Kidney (tissue), 13 donors: ENCODE measurements at regions not wholly inside any gene's neighbourhood (a gene's known extent, or its start where the extent isn't known, plus 50 kb on each side); places are given as distances from the start of the nearest gene placed in this dataset.

Experiments used
- DNase-seq, 5 donors: peaks; one replicate each; pipeline ENCODE4 v3.0.0-alpha.2; 2013 to 2020
- FAIRE-seq: peaks from 2 replicates; lab custom pipeline; 2012; peaks lifted over from hg19 to GRCh38; lab: Jason Lieb, UNC
- H3K27ac ChIP-seq, 2 donors: one replicate each; pipeline ENCODE4 v1.7.0; 2013; ENCODE audit warnings: low read depth in 2 of 2, low read length in 2 of 2, inconsistent platforms in 1 of 2
- H3K27me3 ChIP-seq: one replicate; pipeline ENCODE4 v1.7.1; 2013; ENCODE audit warnings: low read length, inconsistent platforms; ENCODE audit not compliant: control insufficient read depth, insufficient read depth
- H3K36me3 ChIP-seq, 3 donors: one replicate each; pipeline versions ENCODE4 v1.7.0 to v1.7.1; 2013; ENCODE audit warnings: low read length in 3 of 3, control low read depth in 1 of 3, inconsistent platforms in 1 of 3; ENCODE audit not compliant: insufficient read depth in 3 of 3, control insufficient read depth in 2 of 3
- H3K4me1 ChIP-seq, 3 donors: one replicate each; pipeline versions ENCODE4 v1.7.0 to v1.7.1; 2013; ENCODE audit warnings: low read length in 3 of 3, inconsistent platforms in 1 of 3, low read depth in 1 of 3; ENCODE audit not compliant: control insufficient read depth in 2 of 3, insufficient read depth in 2 of 3
- H3K4me3 ChIP-seq, 3 donors: one replicate each; pipeline versions ENCODE4 v1.7.0 to v1.8.1; 2013; ENCODE audit warnings: low read length in 3 of 3, control low read depth in 1 of 3, inconsistent platforms in 1 of 3
- H3K9ac ChIP-seq, 3 donors: one replicate each; pipeline versions ENCODE4 v1.7.0 to v1.7.1; 2013; ENCODE audit warnings: low read length in 3 of 3, control low read depth in 1 of 3, inconsistent platforms in 1 of 3
- H3K9me3 ChIP-seq, 3 donors: one replicate each; pipeline versions ENCODE4 v1.7.0 to v1.7.1; 2013; ENCODE audit warnings: low read length in 3 of 3, control low read depth in 1 of 3, inconsistent platforms in 1 of 3; ENCODE audit not compliant: control insufficient read depth in 2 of 3, insufficient read depth in 1 of 3
- intact Hi-C: fragments of 100-400 bp; cut with DNase I; formaldehyde crosslinking; loops from one replicate; pipeline ENCODE4 v1.11.1; 2022
- TF ChIP-seq, protein P1 (sequence below): IDR thresholded peaks from 3 replicates; pipeline ENCODE4 v1.5.1; 2012; ENCODE audit warnings: mild to moderate bottlenecking, moderate library complexity, borderline replicate concordance; ENCODE audit not compliant: insufficient read depth; ENCODE audit errors: extremely low read depth
- donor health status: control.
- donor health status: control.
- donor health status: control.
- donor health status: control.
- donor health status: control.
- donor health status: DM: yes; HTN: yes; CAD: no.
- donor health status: Normal renal cell carcinoma (clear cell type).

GRCh38 chr1:207244409-207244801 lies 77.1 kb upstream of the CD55 start:
- Histone ChIP-seq H3K27me3 (no peaks in the 10 kb centered on the region), H3K9me3 (no peaks in the 10 kb centered on the region), H3K27ac (no peak overlapping the region), H3K36me3 (no peaks in the 10 kb centered on the region), H3K4me3 (no peak overlapping the region), H3K9ac (no peak overlapping the region), H3K4me1 (peaks cover 0 to 10% (median 0%) of the 10 kb centered on the region in 3 donors)
- intact Hi-C loops: no loop called here
- FAIRE-seq (no peak), DNase-seq (no peak)
- TF ChIP-seq, protein P1, sequence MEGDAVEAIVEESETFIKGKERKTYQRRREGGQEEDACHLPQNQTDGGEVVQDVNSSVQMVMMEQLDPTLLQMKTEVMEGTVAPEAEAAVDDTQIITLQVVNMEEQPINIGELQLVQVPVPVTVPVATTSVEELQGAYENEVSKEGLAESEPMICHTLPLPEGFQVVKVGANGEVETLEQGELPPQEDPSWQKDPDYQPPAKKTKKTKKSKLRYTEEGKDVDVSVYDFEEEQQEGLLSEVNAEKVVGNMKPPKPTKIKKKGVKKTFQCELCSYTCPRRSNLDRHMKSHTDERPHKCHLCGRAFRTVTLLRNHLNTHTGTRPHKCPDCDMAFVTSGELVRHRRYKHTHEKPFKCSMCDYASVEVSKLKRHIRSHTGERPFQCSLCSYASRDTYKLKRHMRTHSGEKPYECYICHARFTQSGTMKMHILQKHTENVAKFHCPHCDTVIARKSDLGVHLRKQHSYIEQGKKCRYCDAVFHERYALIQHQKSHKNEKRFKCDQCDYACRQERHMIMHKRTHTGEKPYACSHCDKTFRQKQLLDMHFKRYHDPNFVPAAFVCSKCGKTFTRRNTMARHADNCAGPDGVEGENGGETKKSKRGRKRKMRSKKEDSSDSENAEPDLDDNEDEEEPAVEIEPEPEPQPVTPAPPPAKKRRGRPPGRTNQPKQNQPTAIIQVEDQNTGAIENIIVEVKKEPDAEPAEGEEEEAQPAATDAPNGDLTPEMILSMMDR: no peak

DNA sequence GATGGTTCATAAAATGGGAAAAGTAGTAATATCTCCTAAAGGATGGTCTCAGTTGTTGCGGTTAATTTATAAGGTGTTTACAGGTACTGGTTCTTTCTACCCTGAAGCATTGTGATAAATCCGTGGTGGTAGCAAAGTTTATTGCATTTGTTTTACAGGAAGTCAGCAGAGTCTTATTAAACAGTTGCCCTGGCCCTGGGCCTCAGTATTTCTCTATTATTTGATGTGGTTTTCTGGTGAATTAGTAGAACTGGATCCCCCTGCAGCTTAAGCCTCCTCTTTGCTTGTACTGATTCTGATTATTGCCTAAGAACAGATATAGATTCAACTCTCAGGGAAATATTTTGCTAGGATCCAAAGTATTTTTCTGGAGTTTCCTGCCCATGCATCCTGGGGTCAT lies 76.4 kb upstream of the CD55 start:
- DNase-seq (no peak), FAIRE-seq (no peak)
- H3K27me3 ChIP-seq: no peaks in the 10 kb centered on the region
- peaks cover 0 to 7% (median 0%) of the 10 kb centered on the region in 3 donors for H3K4me1 ChIP-seq
- H3K9ac ChIP-seq: no peak overlapping the region
- TF ChIP-seq, protein P1: no peak
- H3K4me3 ChIP-seq: no peak overlapping the region
- no peaks in the 10 kb centered on the region for H3K36me3 ChIP-seq
- no peak overlapping the region for H3K27ac ChIP-seq
- intact Hi-C loops: no loop called here
- no peaks in the 10 kb centered on the region for H3K9me3 ChIP-seq

GRCh38 chr1:207248544-207249198 lies 72.8 kb upstream of the CD55 start:
- peaks cover 0 to 3% (median 0%) of the 10 kb centered on the region in 3 donors for H3K4me1 ChIP-seq
- DNase-seq: no peak
- no peak overlapping the region for H3K27ac ChIP-seq
- TF ChIP-seq, protein P1: no peak
- FAIRE-seq: no peak
- H3K9ac ChIP-seq: no peak overlapping the region
- intact Hi-C loops: no loop called here
- no peaks in the 10 kb centered on the region for H3K36me3 ChIP-seq
- H3K4me3 ChIP-seq: no peak overlapping the region
- H3K27me3 ChIP-seq: no peaks in the 10 kb centered on the region
- H3K9me3 ChIP-seq: no peaks in the 10 kb centered on the region

DNA sequence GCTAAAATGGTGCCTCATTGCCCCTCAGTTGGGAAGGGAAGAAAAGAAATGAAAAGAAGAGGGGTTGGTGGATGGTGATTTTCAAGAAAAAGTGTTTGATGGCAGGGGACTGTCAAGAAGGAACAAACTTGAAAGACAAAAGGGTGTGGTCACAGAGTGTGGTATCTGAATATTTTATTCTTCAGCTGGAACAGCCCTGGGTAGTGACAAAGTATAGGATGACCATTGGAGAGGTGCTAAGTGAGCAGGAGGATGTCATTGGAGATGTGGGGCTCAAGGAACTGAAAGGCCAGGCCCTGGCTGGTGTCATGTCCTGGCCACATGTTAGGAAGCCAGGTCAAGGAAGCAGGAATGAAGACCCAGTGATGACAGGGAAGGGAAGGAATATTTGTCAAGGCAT lies 71.0 kb upstream of the CD55 start:
- intact Hi-C loops: no loop called here
- TF ChIP-seq, protein P1: no peak
- no peak overlapping the region for H3K9ac ChIP-seq

More for the DNA sequence above, 71.0 kb upstream of the CD55 start:
- Histone ChIP-seq H3K27me3 (no peaks in the 10 kb centered on the region), H3K9me3 (no peaks in the 10 kb centered on the region), H3K27ac (no peak overlapping the region), H3K4me3 (no peak overlapping the region), H3K4me1 (no peaks in the 10 kb centered on the region), H3K36me3 (no peaks in the 10 kb centered on the region)
- FAIRE-seq (no peak), DNase-seq (no peak)
